ENCODE measurements at regions not wholly inside any gene's neighbourhood (a gene's known extent, or its start where the extent isn't known, plus 50 kb on each side); places are given as distances from the start of the nearest gene placed in this dataset.
"Not testable (repeated sequence)": the region's sequence is repeated elsewhere in the genome, so short reads cannot be mapped to it uniquely, and the experiment has no call there.

- DNase-seq (ENCODE audit: low spot score) = no peak
These were observed 225.0 kb upstream of the FAM3C start for GRCh38 chr7:121620953-121621606.

- DNase-seq (ENCODE audit: low spot score) = no peak
These were observed 224.1 kb upstream of the FAM3C start for GRCh38 chr7:121620206-121620605.

- DNase-seq (ENCODE audit: low spot score) = no peak
These were observed 222.1 kb upstream of the FAM3C start for GRCh38 chr7:121618182-121618581.

- DNase-seq (ENCODE audit: low spot score) = no peak
These were observed 214.1 kb upstream of the FAM3C start for GRCh38 chr7:121610243-121610642.

- no peak for DNase-seq (ENCODE audit: low spot score)
These were observed 213.1 kb upstream of the FAM3C start for GRCh38 chr7:121609208-121609607.

GRCh38 chr7:121608785-121609184, 212.7 kb upstream of the FAM3C start:
- no peak for DNase-seq (ENCODE audit: low spot score)

- DNase-seq (ENCODE audit: low spot score) = not testable (repeated sequence)
These were observed 212.1 kb upstream of the FAM3C start for GRCh38 chr7:121608183-121608582.

- peak; percentile 43 for DNase-seq (ENCODE audit: low spot score)
These were observed 209.2 kb upstream of the FAM3C start for GRCh38 chr7:121605317-121605680.

GRCh38 chr7:121604627-121605316, 208.7 kb upstream of the FAM3C start:
- DNase-seq (ENCODE audit: low spot score) = no peak

- DNase-seq (ENCODE audit: low spot score) = no peak
These were observed 207.8 kb upstream of the FAM3C start for GRCh38 chr7:121603886-121604285.

GRCh38 chr7:121599887-121600286, 203.8 kb upstream of the FAM3C start:
- no peak for DNase-seq (ENCODE audit: low spot score)

GRCh38 chr7:121595758-121596696, 199.9 kb upstream of the FAM3C start:
- DNase-seq (ENCODE audit: low spot score) = no peak

GRCh38 chr7:121591926-121592325, 195.8 kb upstream of the FAM3C start:
- DNase-seq (ENCODE audit: low spot score) = no peak

GRCh38 chr7:121587435-121587834, 191.3 kb upstream of the FAM3C start:
- no peak for DNase-seq (ENCODE audit: low spot score)

- DNase-seq (ENCODE audit: low spot score) = no peak
These were observed 186.2 kb upstream of the FAM3C start for GRCh38 chr7:121582258-121582657.

GRCh38 chr7:121579639-121580038, 183.5 kb upstream of the FAM3C start:
- no peak for DNase-seq (ENCODE audit: low spot score)

GRCh38 chr7:121578669-121579068, 182.6 kb upstream of the FAM3C start:
- DNase-seq (ENCODE audit: low spot score) = no peak

- DNase-seq (ENCODE audit: low spot score) = no peak
These were observed 180.2 kb upstream of the FAM3C start for GRCh38 chr7:121576148-121576917.

GRCh38 chr7:121575194-121575765, 179.2 kb upstream of the FAM3C start:
- DNase-seq (ENCODE audit: low spot score) = no peak

- DNase-seq (ENCODE audit: low spot score) = no peak
These were observed 178.0 kb upstream of the FAM3C start for GRCh38 chr7:121574109-121574508.

GRCh38 chr7:121572615-121573014, 176.5 kb upstream of the FAM3C start:
- no peak for DNase-seq (ENCODE audit: low spot score)

Data from HT-29 (cell line).